Activated T-helper 1 cell treated with anti-CD3 and anti-CD28 coated beads, Interleukin-12 subunit alpha, Interleukin-12 subunit beta, Interleukin-2, Interleukin-4 antibody, amounts not matched to agents 30 ng/mL and 10 ng/mL and 1 ng/mL, durations not matched to agents 14 hours and 24 hours and 36 hours (primary cell): ENCODE measurements at regions not wholly inside any gene's neighbourhood (a gene's known extent, or its start where the extent isn't known, plus 50 kb on each side); places are given as distances from the start of the nearest gene placed in this dataset.

Experiments used
- DNase-seq: peaks from one replicate; pipeline ENCODE4 v3.0.0; 2021; ENCODE audit warnings: low spot score
- H3K27ac Mint-ChIP-seq: one replicate; pipeline ENCODE4 v1.8.0; 2021; ENCODE audit warnings: mild to moderate bottlenecking, mixed read lengths
- H3K27me3 Mint-ChIP-seq: one replicate; pipeline ENCODE4 v1.8.0; 2022; ENCODE audit warnings: mild to moderate bottlenecking, moderate library complexity, mixed read lengths; ENCODE audit not compliant: insufficient read depth
- H3K36me3 Mint-ChIP-seq: one replicate; pipeline ENCODE4 v1.8.0; 2021; ENCODE audit warnings: low read depth, mixed read lengths
- H3K4me1 Mint-ChIP-seq: one replicate; pipeline ENCODE4 v1.8.0; 2021; ENCODE audit warnings: low read depth, mixed read lengths
- H3K4me3 Mint-ChIP-seq: one replicate; pipeline ENCODE4 v1.8.0; 2021; ENCODE audit warnings: mild to moderate bottlenecking, moderate library complexity, mixed read lengths
- H3K9me3 Mint-ChIP-seq: one replicate; pipeline ENCODE4 v1.8.0; 2021; ENCODE audit warnings: mixed read lengths
- intact Hi-C: fragments of 100-400 bp; cut with micrococcal nuclease; formaldehyde crosslinking; loops from one replicate; pipeline ENCODE4 v1.15.1; 2024

DNA sequence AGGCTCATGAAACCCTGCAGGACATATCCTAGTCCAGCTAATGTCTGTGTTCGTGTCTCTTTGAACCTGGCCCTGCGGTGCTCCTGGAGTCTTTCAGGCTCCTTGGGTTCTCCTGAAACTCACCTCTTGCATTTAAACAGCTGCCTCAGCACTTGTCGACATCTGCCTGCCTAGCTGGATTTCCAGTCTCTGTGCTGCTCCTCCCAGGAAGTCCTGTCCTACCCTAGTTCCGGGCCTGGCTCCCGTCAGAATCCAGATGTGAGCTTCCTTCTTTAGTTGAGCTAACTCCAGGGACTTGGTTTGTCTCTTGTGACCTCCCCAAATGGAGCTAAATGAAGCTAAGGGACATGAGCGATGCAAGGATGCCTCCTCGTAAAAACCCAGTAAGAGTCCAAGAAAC lies 155.2 kb upstream of the PIRT start:
- no peaks in the 10 kb centered on the region for H3K27me3 Mint-ChIP-seq
- no peak overlapping the region for H3K4me3 Mint-ChIP-seq
- H3K9me3 Mint-ChIP-seq, result no peaks in the 10 kb centered on the region
- H3K4me1 Mint-ChIP-seq, result no peaks in the 10 kb centered on the region
- DNase-seq, result no peak
- H3K27ac Mint-ChIP-seq, result no peak overlapping the region
- intact Hi-C loops, result no loop called here
- no peaks in the 10 kb centered on the region for H3K36me3 Mint-ChIP-seq

DNA sequence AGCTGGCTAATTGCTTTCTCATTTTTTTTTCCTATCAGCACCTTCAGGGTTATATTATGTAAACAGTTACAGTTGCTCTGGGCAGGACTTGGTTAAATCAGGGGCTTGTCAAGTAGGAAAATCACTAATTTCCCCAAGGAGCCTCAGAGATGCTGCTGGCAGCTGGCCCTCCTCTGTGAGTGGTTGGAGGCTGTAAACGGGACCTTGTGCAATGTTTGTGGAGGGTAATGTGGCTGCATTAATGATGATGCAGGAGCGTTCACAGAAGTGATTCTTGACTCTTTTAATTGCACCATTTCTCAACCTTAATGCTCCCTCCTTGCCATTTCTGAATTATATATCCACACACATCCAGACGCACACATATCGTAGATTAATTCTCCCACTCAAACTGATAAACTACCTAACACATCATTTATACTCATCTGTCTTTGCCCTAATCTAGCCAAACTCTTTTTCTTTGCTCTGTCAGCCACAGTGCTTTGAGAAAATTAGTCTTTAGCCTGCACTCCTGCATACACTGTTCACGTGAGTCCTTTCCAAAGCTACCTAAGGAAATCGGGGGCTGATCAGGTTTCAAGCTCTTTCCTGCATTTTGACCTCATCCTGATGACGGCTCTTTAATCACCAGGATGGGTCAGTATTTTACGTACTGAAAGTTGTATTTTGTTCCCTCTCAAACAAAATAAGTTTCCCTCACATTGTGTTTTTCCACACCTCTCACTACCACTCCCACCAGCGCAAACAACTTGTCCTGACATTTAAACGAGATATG lies 154.4 kb upstream of the PIRT start:
- intact Hi-C loops, result no loop called here
- Mint-ChIP-seq H3K9me3 (no peaks in the 10 kb centered on the region), H3K27ac (no peak overlapping the region), H3K36me3 (no peaks in the 10 kb centered on the region), H3K27me3 (no peaks in the 10 kb centered on the region), H3K4me3 (no peak overlapping the region), H3K4me1 (no peaks in the 10 kb centered on the region)
- DNase-seq, result no peak

DNA sequence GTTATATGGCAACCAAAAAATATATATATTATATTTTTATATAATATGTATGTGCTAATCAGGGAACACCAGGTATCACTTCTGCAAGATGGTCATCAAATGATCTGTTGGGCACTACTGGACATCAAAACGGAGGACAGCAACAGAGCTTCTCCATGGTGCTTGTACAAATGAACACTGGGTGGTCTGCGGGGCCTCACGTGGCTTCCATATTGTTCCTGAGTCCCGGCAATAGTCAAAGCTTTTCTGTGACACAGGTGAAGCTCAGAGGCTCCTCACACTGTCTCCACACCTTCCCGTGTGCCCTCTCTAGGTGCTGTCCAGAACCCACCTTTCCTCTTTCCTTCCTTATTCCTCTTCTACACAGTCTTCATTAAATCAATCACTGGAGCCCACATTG lies 149.9 kb upstream of the PIRT start:
- H3K27ac Mint-ChIP-seq, result no peak overlapping the region
- H3K4me1 Mint-ChIP-seq, result no peaks in the 10 kb centered on the region
- no peak for DNase-seq
- no peaks in the 10 kb centered on the region for H3K36me3 Mint-ChIP-seq
- H3K9me3 Mint-ChIP-seq, result no peaks in the 10 kb centered on the region
- no peak overlapping the region for H3K4me3 Mint-ChIP-seq
- intact Hi-C loops, result no loop called here
- H3K27me3 Mint-ChIP-seq, result no peaks in the 10 kb centered on the region

DNA sequence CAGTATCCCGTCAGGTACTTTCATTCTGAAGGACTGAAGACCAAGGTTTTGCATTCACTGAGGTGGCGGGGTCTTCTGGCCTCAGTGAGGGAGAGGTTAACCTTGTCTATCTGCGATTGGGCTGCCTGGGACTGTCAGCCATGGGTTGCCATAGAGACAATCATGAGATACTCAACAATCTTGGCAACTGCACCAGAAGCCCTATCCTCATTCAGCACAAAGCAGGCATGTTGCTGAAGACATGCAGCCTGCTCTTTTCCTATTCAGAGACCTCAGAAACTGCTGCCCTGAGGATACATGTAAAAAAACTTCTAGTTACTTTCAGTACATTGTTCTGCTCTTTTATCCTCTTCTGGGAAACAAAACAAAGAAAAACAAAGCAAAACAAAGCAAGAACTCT lies 146.3 kb upstream of the PIRT start:
- no peak overlapping the region for H3K27ac Mint-ChIP-seq
- DNase-seq, result no peak
- H3K4me3 Mint-ChIP-seq, result no peak overlapping the region
- H3K36me3 Mint-ChIP-seq, result no peaks in the 10 kb centered on the region
- intact Hi-C loops, result no loop called here
- H3K9me3 Mint-ChIP-seq, result no peaks in the 10 kb centered on the region
- H3K27me3 Mint-ChIP-seq, result no peaks in the 10 kb centered on the region
- no peaks in the 10 kb centered on the region for H3K4me1 Mint-ChIP-seq

DNA sequence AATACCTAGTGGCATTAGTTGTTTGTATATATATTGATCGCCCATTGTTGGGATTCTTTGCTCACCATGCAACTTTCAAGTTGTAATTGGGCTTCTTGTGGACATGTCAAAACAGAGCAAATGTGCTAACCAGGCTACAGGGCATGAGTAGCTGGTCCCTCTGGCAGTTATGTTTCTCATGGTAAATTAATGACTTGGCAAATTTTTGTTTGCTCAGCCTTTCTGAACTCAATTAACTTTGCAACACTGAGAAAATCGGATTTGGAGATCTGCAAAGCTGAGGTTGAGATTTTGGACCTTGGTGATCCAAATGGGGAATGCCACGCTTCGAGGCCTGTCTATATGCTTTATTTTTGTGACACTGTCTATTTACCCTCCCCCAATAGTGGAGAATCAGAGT lies 138.5 kb upstream of the PIRT start:
- Mint-ChIP-seq H3K27ac (no peak overlapping the region), H3K27me3 (no peaks in the 10 kb centered on the region), H3K4me1 (no peaks in the 10 kb centered on the region), H3K36me3 (no peaks in the 10 kb centered on the region), H3K9me3 (no peaks in the 10 kb centered on the region), H3K4me3 (no peak overlapping the region)
- DNase-seq, result no peak
- intact Hi-C loops, result no loop called here

DNA sequence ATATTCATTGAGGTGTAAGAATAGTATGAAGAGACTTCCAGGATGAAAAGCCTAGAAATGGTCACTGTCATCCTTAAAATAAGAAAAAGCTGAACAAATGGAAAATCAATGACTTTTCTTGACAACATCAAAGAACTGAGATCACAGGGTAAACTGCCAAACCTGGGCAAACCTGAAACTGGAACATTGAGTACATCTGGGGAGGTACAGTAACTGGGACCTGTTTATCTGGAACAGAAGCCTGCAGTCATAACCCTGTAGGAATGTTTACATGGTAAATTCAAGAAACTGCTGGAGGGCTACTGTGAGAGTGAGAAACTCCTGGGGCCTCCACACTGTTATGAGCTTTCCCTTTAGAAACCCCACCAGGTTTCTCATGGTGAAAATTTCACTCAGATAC lies 130.1 kb upstream of the PIRT start:
- DNase-seq, result no peak
- peaks cover 2% of the 10 kb centered on the region for H3K27me3 Mint-ChIP-seq
- H3K27ac Mint-ChIP-seq, result no peak overlapping the region
- intact Hi-C loops, result no loop called here
- H3K4me3 Mint-ChIP-seq, result no peak overlapping the region
- H3K36me3 Mint-ChIP-seq, result no peaks in the 10 kb centered on the region
- no peaks in the 10 kb centered on the region for H3K4me1 Mint-ChIP-seq
- H3K9me3 Mint-ChIP-seq, result no peaks in the 10 kb centered on the region

DNA sequence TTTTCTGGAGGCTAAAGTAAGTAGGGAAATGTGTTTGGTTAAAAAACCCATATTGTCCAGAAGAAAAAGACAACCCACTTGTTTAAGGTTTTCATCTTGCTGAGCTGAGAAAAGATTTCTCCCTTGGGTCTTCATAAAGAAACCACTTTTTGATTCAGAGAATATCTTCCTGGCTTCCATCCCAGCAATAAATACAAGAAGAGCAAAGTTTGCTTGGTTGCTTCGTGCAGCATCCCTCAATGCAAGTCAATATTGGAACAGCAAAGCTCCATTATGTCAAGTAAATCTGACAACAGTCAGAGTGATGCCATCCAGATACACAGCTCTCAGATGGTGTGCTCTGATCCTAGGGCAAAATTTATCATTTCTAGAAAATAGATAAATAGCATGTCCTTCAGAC lies 118.9 kb upstream of the PIRT start:
- H3K27me3 Mint-ChIP-seq, result no peaks in the 10 kb centered on the region
- H3K36me3 Mint-ChIP-seq, result no peaks in the 10 kb centered on the region
- H3K9me3 Mint-ChIP-seq, result no peaks in the 10 kb centered on the region
- DNase-seq, result no peak
- no peaks in the 10 kb centered on the region for H3K4me1 Mint-ChIP-seq
- intact Hi-C loops, result no loop called here
- H3K27ac Mint-ChIP-seq, result no peak overlapping the region
- H3K4me3 Mint-ChIP-seq, result no peak overlapping the region

DNA sequence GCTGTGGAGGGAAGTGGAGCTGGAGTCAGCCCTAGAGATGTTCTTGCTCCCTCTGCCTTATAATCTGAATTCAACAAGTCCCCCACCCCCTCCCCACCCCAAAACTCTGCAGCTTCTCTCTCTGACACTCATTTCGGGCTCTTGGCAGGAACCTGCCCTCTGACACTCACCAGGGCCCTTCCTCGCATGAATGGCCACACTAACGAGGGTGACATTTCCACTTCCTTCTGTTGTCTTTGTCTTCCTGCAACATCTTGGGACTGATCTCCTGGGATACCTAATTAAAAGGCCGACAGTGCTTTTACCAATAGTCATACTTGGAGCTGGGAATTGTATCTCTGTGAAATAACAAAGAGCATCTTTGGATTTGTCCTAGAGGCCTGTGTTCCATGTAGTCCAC lies 106.9 kb upstream of the PIRT start:
- Mint-ChIP-seq H3K36me3 (no peaks in the 10 kb centered on the region), H3K4me1 (no peaks in the 10 kb centered on the region)

DNA sequence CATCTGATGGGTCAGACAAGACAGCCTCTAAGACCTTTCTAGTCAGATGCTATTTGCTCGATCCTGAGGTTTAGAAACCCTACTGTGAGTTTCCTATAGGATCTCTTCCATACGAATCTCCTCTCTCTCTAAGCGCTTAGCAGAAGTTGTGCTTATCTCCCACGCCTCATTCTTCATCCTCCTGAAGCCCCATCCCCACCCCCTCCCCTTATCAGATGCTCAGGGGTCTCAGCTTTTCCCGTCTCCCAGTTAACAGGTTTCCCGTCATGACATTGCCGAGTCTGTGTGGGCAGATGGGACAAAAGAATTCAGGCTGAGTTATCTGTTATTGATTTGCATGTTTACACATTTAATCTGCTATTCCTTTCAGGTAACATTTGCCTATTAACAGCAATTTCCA lies 99.0 kb upstream of the PIRT start:
- Mint-ChIP-seq H3K27ac (no peak overlapping the region), H3K36me3 (no peaks in the 10 kb centered on the region), H3K4me1 (no peaks in the 10 kb centered on the region), H3K27me3 (no peaks in the 10 kb centered on the region), H3K9me3 (peaks cover 10% of the 10 kb centered on the region), H3K4me3 (no peak overlapping the region)
- intact Hi-C loops, result no loop called here
- DNase-seq, result no peak

More for the DNA sequence above, 106.9 kb upstream of the PIRT start:
- H3K4me3 Mint-ChIP-seq, result no peak overlapping the region
- no peak for DNase-seq
- H3K27ac Mint-ChIP-seq, result no peak overlapping the region
- no peaks in the 10 kb centered on the region for H3K9me3 Mint-ChIP-seq
- intact Hi-C loops, result no loop called here
- peaks cover 2% of the 10 kb centered on the region for H3K27me3 Mint-ChIP-seq

DNA sequence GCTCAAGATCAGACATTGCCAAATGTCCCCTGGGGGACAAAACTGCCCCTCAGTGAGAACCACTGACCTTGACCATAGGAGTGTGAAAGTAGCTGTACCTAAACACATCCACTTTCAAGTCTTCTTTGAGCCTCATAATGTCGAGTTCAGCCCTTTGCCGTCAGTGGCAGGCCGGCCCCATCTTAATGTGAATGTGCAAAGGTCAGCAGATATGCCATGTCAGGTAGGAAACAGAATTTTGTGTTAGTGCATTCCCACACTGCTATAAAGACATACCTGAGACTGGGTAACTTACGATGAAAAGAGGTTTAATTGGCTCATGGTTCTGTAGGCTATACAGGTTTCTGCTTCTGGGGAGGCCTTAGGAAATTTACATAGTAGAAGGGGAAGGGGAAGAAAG lies 95.1 kb upstream of the PIRT start:
- no peaks in the 10 kb centered on the region for H3K27me3 Mint-ChIP-seq
- H3K9me3 Mint-ChIP-seq, result peaks cover 12% of the 10 kb centered on the region
- no peak for DNase-seq
- intact Hi-C loops, result no loop called here
- no peak overlapping the region for H3K4me3 Mint-ChIP-seq
- H3K4me1 Mint-ChIP-seq, result no peaks in the 10 kb centered on the region
- no peaks in the 10 kb centered on the region for H3K36me3 Mint-ChIP-seq
- H3K27ac Mint-ChIP-seq, result no peak overlapping the region

DNA sequence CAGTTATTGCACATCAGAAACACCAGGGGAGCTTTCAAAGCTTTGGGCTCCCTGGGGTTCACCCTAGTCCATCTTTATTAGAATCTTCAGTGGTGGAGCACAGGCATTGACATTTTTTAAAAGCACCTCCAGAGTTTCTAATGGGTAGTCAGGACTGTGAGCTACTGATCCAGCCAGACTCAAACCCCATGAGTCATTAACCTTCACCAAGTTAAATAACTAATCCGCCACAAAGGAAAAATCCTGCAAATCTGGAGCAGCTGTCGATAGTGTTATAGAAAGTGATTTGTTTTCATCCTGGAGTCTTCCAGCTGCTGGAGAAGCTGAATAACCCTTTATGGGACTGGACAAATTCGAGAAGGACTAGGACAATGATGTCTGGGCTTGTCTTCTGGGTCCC lies 93.2 kb upstream of the PIRT start:
- no peak for DNase-seq
- H3K4me3 Mint-ChIP-seq, result no peak overlapping the region
- no peaks in the 10 kb centered on the region for H3K27me3 Mint-ChIP-seq
- peaks cover 12% of the 10 kb centered on the region for H3K9me3 Mint-ChIP-seq
- no peaks in the 10 kb centered on the region for H3K4me1 Mint-ChIP-seq
- H3K36me3 Mint-ChIP-seq, result no peaks in the 10 kb centered on the region
- intact Hi-C loops, result no loop called here
- H3K27ac Mint-ChIP-seq, result no peak overlapping the region

DNA sequence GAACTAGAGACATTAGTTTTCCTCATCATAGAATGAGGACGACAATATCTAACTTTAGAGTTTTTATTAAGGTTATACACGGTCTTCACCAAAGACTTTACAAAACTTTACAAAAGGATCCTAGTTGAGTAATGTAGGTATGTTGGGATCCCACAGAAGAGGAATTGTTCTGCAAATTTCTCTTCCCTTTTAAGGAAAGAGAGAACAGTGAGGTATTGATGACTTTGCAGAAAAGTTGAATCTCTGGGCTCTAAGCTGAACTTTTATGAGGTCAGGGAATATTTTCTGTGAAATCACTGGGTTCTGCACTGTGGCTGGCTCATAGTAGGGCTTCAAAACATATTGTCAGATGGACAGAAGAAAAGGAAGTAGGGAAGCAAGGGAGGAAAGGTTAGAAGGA lies 89.8 kb upstream of the PIRT start:
- no peak for DNase-seq
- Mint-ChIP-seq H3K4me1 (no peaks in the 10 kb centered on the region), H3K9me3 (peaks cover 3% of the 10 kb centered on the region), H3K27ac (no peak overlapping the region), H3K27me3 (no peaks in the 10 kb centered on the region), H3K4me3 (no peak overlapping the region), H3K36me3 (no peaks in the 10 kb centered on the region)
- intact Hi-C loops, result no loop called here

DNA sequence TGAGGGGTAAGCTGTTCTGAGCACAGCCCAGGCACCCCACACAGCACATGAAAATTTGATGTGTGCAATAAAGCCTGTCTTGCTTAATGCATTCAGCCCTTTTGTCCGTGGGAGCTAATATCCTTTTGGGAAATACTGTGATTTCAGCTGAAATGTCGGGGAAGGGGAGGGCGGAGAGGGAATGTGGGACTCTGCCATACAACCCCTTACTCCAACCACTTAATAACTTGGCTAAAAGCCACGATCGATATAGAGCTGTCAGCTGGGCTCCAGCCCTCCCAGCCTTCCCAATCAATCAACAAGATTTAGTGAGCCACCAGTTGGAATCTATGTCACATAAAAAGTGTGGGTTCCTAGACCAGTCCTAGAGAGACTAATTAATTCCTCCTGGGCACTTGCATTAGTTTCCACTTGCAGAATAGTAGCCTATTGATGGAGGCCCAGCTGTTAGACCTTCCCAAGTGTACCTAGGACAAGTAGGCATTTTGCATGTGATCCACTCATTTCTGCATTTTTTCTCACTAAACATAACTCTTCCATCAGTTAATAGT lies 82.7 kb upstream of the PIRT start:
- Mint-ChIP-seq H3K27ac (no peak overlapping the region), H3K27me3 (no peaks in the 10 kb centered on the region), H3K36me3 (no peaks in the 10 kb centered on the region), H3K4me3 (no peak overlapping the region), H3K9me3 (no peaks in the 10 kb centered on the region), H3K4me1 (no peaks in the 10 kb centered on the region)
- DNase-seq, result no peak
- intact Hi-C loops, result no loop called here

DNA sequence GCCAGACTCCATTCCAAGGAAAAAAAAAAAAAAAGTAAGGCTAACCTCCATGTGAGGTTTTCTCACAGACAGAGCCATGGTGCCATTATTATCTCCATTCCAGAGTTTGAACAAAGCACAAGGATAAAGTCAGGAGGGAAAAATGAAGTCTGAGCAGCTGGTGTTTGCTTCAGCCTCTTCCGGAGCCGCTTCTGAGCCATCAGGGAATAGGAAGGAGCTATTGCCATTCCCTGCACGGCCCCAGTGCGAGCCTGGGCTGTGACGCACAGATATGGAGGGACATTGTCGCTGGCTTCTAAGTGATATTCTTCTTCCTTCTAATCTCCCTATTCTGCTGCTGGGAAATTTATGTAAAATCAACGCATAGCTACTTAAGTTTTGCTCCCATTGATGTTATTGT lies 69.5 kb upstream of the PIRT start:
- H3K27me3 Mint-ChIP-seq, result peaks cover 1% of the 10 kb centered on the region
- no peaks in the 10 kb centered on the region for H3K36me3 Mint-ChIP-seq
- no peaks in the 10 kb centered on the region for H3K9me3 Mint-ChIP-seq
- intact Hi-C loops, result no loop called here
- no peak overlapping the region for H3K27ac Mint-ChIP-seq
- no peak overlapping the region for H3K4me3 Mint-ChIP-seq
- H3K4me1 Mint-ChIP-seq, result no peaks in the 10 kb centered on the region
- DNase-seq, result no peak
